GM18868 (cell line): ENCODE measurements at regions not wholly inside any gene's neighbourhood (a gene's known extent, or its start where the extent isn't known, plus 50 kb on each side); places are given as distances from the start of the nearest gene placed in this dataset.
A peak's percentile ranks its signal among the peaks of the same experiment; 100 is the strongest.

Source experiments
- ATAC-seq: cut with Tn5 transposase; IDR thresholded peaks from one replicate; pipeline ENCODE4 v1.9.1; 2021; ENCODE audit warnings: mild to moderate bottlenecking, moderate library complexity; ENCODE audit not compliant: unreplicated experiment

GRCh38 chr4:89665662-89666061, 171.3 kb downstream of the SNCA start:
- peak; percentile 49 for ATAC-seq

DNA sequence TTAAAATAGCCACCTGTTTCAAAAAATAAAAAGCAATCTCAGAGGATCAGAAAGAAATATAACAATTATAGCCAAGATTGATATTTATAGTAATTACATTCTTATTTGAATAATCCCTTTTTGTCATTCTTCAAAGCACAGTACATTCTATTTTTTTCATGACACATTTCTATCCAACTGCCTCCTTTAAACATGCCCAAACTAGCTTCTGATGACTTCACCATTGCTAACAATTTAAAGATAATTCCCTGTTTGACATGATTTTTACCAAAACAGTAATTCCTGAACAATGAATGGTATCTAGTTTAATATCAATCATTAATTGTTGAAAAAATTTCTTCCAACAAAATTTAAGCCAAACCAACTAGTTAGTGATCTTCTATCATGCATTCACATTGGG, 172.4 kb downstream of the SNCA start:
- ATAC-seq, result no peak

GRCh38 chr4:89661173-89661899, 175.6 kb downstream of the SNCA start:
- ATAC-seq, result no peak

GRCh38 chr4:89660444-89661172, 176.4 kb downstream of the SNCA start:
- ATAC-seq, result no peak

- peak; percentile 93 for ATAC-seq
These were observed 178.3 kb downstream of the SNCA start for GRCh38 chr4:89658701-89659024.

- peak; percentile 84 for ATAC-seq
These were observed 178.8 kb downstream of the SNCA start for GRCh38 chr4:89657931-89658700.

DNA sequence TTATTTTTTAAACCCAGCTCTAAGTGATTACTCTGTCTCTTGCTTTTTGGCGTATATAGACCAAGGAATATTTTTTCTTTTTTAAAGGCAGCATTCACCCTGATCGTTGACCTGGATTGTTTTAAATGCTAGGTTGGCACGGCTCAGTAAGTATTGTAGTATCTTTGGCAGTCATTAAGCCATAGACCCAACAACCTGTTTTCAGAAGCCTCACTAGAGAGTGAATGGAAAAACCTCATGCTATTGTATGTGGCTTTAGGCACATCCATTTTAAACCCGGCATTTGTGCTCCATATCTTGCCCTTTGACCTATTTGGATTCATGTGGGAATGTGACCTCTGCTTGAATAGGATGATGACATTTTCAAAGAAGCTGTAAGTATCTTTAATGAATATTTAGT, 183.9 kb downstream of the SNCA start:
- ATAC-seq, result no peak

DNA sequence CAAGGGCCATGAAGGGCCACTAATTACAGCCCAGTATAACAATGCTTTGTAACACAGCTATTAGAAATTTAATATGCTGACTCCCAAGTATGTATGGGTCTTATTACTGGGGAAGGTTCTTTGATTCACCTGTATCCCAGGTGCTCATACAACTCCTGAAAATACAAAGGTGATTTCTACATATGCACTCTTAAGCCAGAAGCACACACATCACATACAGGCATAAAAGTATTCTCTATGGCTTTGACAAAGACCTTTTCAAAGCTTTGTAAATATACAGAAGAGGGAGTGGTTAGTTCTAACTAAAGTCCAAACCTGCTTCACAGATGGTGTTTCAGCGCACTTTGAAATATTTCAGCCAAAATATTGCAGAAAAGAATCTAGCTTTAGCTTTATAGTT, 191.5 kb downstream of the SNCA start:
- no peak for ATAC-seq

- no peak for ATAC-seq
These were observed 195.6 kb downstream of the SNCA start for GRCh38 chr4:89641367-89641687.

DNA sequence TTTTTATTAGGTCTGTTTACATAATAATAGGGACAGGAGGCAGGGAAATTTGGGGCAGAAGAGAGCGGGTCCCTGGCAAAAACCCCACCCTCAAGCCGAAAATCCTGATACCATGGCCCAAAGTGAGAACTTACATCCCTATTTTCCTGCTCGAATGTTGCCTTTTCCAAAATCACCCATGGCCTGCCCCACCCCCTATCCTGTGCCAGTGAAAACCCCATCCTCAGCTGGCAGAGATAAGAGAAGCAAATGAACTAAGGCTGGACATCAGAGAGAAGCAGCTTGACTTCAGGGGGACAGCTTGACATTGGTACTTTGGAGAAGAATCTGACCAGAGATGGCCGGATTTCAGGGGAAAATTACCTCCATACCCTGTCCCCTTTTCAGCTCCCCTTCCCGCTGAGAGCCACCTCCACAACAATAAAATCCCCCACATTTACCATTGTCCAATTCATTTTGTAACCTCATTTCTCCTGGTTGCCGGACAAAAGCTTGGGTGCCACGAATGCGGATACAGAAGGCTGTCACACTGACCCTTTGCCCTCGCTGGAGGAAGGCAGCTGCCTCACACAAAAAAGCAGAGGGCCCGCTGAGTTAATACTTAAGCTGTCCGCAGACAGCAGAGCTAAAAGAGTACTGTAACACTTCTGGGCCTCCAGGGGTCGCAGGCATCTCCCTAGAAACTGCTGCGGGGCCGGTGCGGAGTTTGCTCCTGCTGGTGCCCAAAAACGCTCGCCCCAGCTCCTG, 196.2 kb downstream of the SNCA start:
- ATAC-seq, result peak; percentile 48

DNA sequence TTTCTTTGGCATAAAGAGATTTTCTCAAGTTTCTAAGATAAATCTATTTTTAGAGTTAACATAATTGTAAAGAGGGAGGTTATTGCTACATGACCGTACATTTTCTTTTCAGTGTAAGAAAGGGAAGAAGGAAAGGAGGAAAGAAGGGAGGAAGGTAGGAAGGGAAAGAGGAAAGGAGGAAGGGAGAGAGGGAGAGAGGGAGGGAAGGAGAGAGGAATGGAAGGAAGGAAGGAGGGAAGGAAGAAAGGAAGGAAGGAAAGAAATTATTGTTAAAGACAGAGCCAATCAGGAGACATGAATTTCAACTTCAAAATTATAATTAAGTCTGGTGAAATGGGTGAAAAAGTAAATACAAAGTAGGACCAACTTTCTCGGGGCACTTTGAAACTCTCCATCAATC, 197.6 kb downstream of the SNCA start:
- ATAC-seq, result no peak

DNA sequence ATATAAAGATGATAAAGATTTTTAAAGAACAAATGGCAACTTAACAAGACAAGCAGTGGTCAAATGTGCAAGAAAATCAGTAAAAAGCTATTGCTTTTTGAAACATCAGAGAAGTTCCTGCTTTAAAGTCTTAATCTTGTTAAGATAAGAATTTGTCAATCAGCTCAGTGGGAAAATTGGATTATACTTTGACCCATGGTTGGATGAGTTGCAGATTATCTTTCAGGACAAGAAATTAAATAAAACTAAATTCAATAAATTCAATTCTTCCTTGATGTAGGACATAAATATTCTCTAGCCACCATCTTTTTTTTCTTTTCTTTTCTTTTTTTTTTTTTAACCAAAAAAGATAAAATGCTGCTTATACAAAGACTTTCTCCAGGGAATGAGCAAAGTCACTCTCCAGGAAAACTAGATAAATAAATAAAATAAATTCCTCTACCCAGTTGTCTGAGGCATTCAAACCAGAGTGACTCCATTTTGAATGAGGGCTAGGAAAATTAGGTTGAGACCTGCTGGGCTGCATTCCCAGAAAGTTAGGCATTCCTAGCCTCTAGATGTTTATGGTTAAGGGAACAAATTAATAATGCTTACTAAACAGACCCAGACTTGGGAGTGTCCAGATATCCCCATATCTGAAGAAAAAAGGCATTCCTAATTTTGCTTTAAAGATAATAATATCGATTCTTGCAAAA, 211.2 kb downstream of the SNCA start:
- ATAC-seq, result no peak

GRCh38 chr4:89619206-89619962, 217.6 kb downstream of the SNCA start:
- no peak for ATAC-seq

DNA sequence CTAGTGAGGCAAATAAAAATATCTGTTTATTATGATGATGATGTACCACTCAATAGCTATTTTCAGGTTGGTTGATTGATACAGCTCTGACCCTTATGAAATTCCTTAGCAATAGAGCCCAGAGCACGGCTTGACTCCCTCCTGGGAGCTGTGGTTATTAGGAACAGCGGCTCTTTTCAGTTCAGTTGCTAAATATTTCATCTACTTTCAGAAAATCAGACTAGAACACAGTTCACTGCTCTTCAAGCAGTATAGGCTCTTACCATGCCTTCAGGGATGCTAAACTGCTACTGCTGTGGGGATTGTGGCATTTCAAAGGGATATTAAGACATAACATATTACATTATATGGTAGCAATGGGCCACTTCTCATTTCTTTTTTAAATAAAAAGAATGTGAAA, 218.8 kb downstream of the SNCA start:
- ATAC-seq, result no peak

GRCh38 chr4:89617317-89617716, 219.6 kb downstream of the SNCA start:
- no peak for ATAC-seq

DNA sequence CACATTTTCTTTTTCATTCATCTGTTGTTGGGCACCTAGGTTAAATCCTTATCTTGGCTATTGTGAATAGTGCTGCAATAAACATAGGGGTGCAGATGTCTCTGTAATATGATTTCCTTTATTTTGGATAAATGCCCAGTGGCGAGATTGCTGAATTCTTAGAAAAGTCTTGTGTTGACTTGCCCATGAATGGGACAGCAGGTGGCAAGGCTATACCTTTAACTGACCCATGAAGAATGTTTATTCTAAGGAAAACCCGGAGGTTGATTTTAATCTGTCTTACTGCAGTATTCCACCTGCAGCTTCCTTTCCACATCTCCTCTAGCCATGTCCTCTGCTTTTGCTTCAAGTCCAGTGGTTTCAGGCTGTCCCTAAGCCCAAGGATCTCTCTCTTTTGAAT, 220.6 kb downstream of the SNCA start:
- ATAC-seq, result no peak

GRCh38 chr4:89615051-89615450, 221.9 kb downstream of the SNCA start:
- no peak for ATAC-seq

- no peak for ATAC-seq
These were observed 222.8 kb downstream of the SNCA start for GRCh38 chr4:89614155-89614554.

GRCh38 chr4:89610236-89610635, 226.7 kb downstream of the SNCA start:
- ATAC-seq, result no peak

DNA sequence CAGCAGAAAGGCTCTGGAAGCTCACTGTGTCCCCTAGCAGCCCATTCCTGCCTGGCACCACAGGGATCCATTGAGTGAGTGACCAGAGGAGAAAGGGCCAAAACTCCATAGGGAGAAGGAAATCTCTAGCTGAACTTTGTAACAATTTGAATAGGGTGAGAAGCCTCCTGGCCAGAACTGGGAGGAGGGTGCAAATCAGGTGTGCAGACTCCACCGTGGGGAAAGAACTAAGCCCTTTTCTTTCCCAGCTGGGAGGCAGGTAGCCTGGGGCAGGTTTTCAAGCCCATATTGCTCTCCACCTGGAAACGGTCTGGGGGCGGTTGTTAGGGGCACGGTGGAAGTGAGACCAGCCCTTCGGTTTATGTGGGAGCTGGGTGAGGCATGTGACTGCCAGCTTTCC, 227.2 kb downstream of the SNCA start:
- ATAC-seq, result no peak
